ENCODE measurements at regions not wholly inside any gene's neighbourhood (a gene's known extent, or its start where the extent isn't known, plus 50 kb on each side); places are given as distances from the start of the nearest gene placed in this dataset.
"Not testable (repeated sequence)": the region's sequence is repeated elsewhere in the genome, so short reads cannot be mapped to it uniquely, and the experiment has no call there.

DNA sequence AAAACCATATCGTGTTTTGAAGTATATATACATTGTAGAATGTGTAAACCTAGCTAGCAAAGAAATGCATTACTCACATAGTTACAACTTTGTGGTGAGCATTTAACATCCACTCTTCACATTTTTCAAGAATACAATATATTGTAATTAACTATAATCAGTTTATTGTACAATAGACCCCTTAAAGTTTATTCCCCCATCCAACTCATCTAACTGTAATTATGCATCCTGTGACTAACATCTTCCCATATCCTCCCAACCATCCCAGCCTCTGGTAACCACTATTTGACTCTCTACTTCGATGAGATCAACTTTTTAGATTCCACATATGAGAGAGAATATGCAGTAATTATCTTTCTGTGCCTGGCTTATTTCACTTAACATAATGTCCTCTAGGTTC lies 526.4 kb downstream of the KIF20B start:
- Histone ChIP-seq H3K4me3 (no peak overlapping the region), H3K27ac (no peak overlapping the region)
- TF ChIP-seq, protein P1, sequence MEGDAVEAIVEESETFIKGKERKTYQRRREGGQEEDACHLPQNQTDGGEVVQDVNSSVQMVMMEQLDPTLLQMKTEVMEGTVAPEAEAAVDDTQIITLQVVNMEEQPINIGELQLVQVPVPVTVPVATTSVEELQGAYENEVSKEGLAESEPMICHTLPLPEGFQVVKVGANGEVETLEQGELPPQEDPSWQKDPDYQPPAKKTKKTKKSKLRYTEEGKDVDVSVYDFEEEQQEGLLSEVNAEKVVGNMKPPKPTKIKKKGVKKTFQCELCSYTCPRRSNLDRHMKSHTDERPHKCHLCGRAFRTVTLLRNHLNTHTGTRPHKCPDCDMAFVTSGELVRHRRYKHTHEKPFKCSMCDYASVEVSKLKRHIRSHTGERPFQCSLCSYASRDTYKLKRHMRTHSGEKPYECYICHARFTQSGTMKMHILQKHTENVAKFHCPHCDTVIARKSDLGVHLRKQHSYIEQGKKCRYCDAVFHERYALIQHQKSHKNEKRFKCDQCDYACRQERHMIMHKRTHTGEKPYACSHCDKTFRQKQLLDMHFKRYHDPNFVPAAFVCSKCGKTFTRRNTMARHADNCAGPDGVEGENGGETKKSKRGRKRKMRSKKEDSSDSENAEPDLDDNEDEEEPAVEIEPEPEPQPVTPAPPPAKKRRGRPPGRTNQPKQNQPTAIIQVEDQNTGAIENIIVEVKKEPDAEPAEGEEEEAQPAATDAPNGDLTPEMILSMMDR (IDR thresholded peaks at IDR 0.05), result no peak
- no peak for DNase-seq (ENCODE audit: low spot score)

DNA sequence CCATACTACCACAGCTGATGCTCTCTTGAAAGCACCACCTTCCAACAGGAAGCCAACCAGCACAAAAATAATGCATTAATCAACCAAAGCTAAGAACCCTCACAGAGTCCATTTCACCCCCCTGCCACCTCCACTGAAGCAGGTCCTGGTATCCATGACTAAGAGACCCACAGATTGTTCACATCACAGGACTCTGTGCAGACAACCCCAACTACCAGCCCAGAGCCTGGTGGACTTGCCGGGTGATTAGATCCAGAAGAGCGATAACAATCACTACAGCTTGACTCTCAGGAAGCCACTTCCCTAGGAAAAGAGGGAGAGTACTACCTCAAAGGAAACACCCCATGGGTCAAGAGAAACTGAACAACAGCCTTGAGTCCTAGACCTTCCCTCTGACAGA lies 528.1 kb downstream of the KIF20B start:
- TF ChIP-seq, protein P1 (IDR thresholded peaks at IDR 0.05), result no peak

DNA sequence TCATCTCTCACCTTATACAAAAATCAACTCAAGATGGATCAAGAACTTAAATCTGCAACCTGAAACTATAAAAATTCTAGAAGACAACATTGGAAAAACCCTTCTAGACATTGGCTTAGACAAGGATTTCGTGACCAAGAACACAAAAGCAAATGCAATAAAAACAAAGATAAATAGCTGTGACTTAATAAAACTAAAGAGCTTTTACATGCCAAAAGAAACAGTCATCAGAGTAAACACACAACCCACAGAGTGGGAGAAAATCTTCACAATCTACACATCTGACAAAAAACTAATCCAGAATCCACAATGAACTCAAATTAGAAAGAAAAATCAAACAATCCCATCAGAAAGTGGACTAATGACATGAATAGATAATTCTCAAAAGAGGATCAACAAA lies 532.4 kb downstream of the KIF20B start:
- not testable (repeated sequence) for DNase-seq (ENCODE audit: low spot score); H3K4me3 ChIP-seq

More for the DNA sequence above, 528.1 kb downstream of the KIF20B start:
- no peak overlapping the region for H3K27ac ChIP-seq
- DNase-seq (ENCODE audit: low spot score), result no peak
- no peak overlapping the region for H3K4me3 ChIP-seq

DNA sequence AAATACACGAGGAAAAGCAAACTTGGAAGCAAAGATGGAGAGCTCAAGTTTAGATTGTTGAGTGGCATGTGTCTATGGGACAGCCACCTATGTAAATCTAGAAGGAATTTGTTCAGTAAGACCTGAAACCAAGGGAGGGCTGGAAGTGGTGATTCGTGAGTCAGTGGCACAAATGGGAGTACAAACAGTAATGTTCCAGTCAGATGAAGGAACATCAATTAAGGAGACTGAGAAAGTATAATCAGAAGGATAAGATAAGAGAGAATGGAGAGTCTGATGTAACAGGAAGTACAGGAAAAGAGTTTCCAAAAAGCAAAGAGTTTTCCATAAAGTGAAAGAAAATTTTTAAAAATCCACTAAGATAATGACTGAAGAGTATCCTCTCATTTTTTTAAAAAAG lies 544.2 kb downstream of the KIF20B start:
- H3K4me3 ChIP-seq, result no peak overlapping the region
- H3K27ac ChIP-seq, result no peak overlapping the region
- TF ChIP-seq, protein P1 (IDR thresholded peaks at IDR 0.05), result no peak
- DNase-seq (ENCODE audit: low spot score), result no peak

More for the DNA sequence above, 532.4 kb downstream of the KIF20B start:
- H3K27ac ChIP-seq, result not testable (repeated sequence)

DNA sequence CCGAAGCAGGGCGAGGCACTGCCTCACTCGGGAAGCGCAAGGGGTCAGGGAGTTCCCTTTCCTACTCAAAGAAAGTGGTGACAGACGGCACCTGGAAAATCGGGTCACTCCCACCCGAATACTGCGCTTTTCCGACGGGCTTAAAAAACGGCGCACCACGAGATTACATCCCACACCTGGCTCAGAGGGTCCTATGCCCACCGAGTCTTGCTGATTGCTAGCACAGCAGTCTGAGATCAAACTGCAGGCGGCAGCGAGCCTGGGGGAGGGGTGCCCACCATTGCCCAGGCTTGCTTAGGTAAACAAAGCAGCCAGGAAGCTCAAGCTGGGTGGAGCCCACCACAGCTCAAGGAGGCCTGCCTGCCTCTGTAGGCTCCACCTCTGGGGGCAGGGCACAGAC lies 549.4 kb downstream of the KIF20B start:
- not testable (repeated sequence) for H3K27ac ChIP-seq; H3K4me3 ChIP-seq; DNase-seq (ENCODE audit: low spot score)

DNA sequence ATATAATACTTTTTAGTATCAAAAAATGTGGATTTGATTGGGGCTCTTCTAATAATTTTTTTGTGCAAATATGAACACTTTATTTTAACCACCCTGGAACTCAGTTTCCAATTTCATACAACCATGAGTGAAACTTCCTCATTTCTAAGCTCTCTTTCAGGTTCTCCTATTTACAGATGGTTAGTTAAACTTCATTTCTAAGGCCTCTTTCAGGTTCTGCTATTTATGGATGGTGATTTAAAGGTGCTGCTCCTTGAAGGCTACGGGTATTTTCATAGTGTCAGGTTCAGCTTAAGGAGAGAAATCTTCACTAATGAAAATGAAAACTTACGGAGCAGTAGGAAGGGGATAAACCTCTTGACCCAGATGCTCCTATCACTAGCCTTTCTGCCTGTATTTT lies 568.3 kb downstream of the KIF20B start:
- H3K4me3 ChIP-seq, result no peak overlapping the region
- no peak for DNase-seq (ENCODE audit: low spot score)

DNA sequence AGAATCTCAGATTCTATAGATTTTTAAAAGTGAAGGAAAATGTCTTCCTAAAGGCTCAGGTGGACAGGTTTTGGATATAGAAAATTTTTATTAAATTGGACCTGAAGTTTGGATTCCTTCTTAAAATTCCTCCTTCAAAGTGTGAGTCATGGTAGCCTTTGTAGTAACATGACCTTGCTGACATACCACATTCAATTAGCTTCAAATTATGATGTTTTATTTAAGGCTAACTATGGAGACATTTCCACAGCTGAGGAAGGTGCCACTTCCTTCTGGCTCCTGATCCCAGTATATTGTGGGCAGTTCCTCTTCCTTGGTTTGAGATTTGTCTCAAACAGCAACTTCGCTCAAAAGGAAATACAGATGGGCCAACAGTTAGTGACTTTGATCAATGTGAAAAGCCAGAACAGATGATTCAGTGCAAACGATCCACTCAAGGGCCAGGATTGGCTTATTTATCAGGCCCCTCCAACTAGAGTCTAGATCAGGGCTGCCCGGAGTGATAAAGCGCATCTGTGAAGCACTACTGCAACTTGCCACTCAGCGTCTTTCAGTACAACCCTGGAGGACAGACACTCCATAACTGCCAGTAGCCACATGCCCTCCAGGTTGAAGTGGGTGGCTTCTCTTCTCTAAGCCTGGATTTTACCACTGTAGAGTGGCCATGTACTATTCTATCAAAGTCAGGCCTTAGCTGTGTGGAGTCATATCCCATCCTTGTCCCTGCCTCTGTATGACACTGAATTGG lies 573.5 kb downstream of the KIF20B start:
- DNase-seq (ENCODE audit: low spot score), result no peak
- TF ChIP-seq, protein P1 (IDR thresholded peaks at IDR 0.05), result no peak
- Histone ChIP-seq H3K4me3 (no peak overlapping the region), H3K27ac (no peak overlapping the region)

More for the DNA sequence above, 568.3 kb downstream of the KIF20B start:
- TF ChIP-seq, protein P1 (IDR thresholded peaks at IDR 0.05), result no peak
- no peak overlapping the region for H3K27ac ChIP-seq

DNA sequence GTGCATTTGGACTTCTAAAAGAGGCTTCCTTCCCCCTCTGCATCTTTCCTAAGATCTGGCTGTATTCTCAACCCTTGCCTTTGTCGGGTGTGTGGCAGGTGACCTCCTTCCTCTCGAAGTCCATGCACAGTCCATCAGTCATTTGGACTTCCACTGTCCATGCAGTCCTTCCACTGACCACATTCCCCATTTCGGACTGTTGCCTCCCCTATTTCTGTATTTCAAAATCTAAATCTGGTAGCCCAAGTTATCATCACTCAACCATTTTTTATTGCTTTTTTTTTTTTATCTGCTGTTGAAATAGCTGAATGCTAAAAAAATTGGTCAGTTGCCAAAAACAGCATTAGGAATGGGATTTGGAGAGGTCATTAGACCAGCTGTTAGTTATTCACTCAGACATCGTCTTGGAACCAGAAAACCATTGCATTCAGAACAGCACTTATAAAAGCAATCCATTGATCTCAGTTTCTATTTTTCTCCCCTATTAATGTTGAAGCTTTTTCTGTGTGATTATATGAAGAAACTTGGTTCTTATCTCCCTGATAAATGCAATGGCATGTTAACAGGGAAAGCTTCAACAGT lies 575.6 kb downstream of the KIF20B start:
- TF ChIP-seq, protein P1 (IDR thresholded peaks at IDR 0.05), result no peak
- DNase-seq (ENCODE audit: low spot score), result no peak
- no peak overlapping the region for H3K4me3 ChIP-seq
- H3K27ac ChIP-seq, result no peak overlapping the region
